Fibroblast of mammary gland (primary cell): ENCODE measurements at regions not wholly inside any gene's neighbourhood (a gene's known extent, or its start where the extent isn't known, plus 50 kb on each side); places are given as distances from the start of the nearest gene placed in this dataset.
"Not testable (repeated sequence)": the region's sequence is repeated elsewhere in the genome, so short reads cannot be mapped to it uniquely, and the experiment has no call there.

ENCODE experiments used
- DNase-seq: peaks from one replicate; pipeline ENCODE4 v3.0.0-alpha.2; 2010; ENCODE audit warnings: low read depth
- H3K4me3 ChIP-seq: 2 replicates; pipeline ENCODE4 v1.5.1; 2011; ENCODE audit warnings: low read depth, mild to moderate bottlenecking, low read length, moderate library complexity; ENCODE audit not compliant: control insufficient read depth
- CTCF ChIP-seq: conservative IDR thresholded peaks from 2 replicates; pipeline ENCODE4 v1.5.1; 2011; ENCODE audit warnings: low read depth, low read length, inconsistent platforms; ENCODE audit not compliant: control insufficient read depth, insufficient read depth

GRCh38 chr16:17964196-17964595, 372.3 kb downstream of the NPIPA8 start:
- H3K4me3 ChIP-seq = no peak overlapping the region
- no peak for TF ChIP-seq CTCF
- DNase-seq = no peak

- H3K4me3 ChIP-seq = no peak overlapping the region
- no peak for DNase-seq
- no peak for TF ChIP-seq CTCF
Measured at GRCh38 chr16:17963185-17963836, 373.2 kb downstream of the NPIPA8 start.

- no peak for TF ChIP-seq CTCF
- no peak overlapping the region for H3K4me3 ChIP-seq
- no peak for DNase-seq
Measured at GRCh38 chr16:17962726-17963125, 373.8 kb downstream of the NPIPA8 start.

- DNase-seq, H3K4me3 ChIP-seq: not testable (repeated sequence)
Measured at GRCh38 chr16:17961822-17962221, 374.7 kb downstream of the NPIPA8 start.

GRCh38 chr16:17951378-17951777, 385.2 kb downstream of the NPIPA8 start:
- no peak for TF ChIP-seq CTCF
- DNase-seq = no peak
- H3K4me3 ChIP-seq = no peak overlapping the region

GRCh38 chr16:17949982-17950250, 386.6 kb downstream of the NPIPA8 start:
- TF ChIP-seq CTCF = no peak
- H3K4me3 ChIP-seq = no peak overlapping the region
- no peak for DNase-seq

- no peak overlapping the region for H3K4me3 ChIP-seq
- DNase-seq = no peak
- TF ChIP-seq CTCF = no peak
Measured at GRCh38 chr16:17949141-17949981, 387.2 kb downstream of the NPIPA8 start.
